OCI-LY3 (cell line): ENCODE measurements at regions not wholly inside any gene's neighbourhood (a gene's known extent, or its start where the extent isn't known, plus 50 kb on each side); places are given as distances from the start of the nearest gene placed in this dataset.

ENCODE experiments used
- CTCF ChIP-seq: fragments of 200-600, 300-600 bp; sonication (generic); IDR thresholded peaks from 2 replicates; pipeline ENCODE4 v1.5.1; 2014; ENCODE audit warnings: antibody characterized with exemption, low read length, low read depth
- EZH2phosphoT487 ChIP-seq: fragments of 200-600 bp; shearing (Covaris generic); IDR thresholded peaks from 2 replicates; pipeline ENCODE4 v1.6.1; 2018; ENCODE audit warnings: antibody characterized with exemption, mixed run types, low read depth

GRCh38 chr22:48138427-48138826, 1376.0 kb downstream of the TBC1D22A start:
- TF ChIP-seq CTCF (no peak), EZH2phosphoT487 (no peak)
